HG03469 (cell line): ENCODE measurements at regions not wholly inside any gene's neighbourhood (a gene's known extent, or its start where the extent isn't known, plus 50 kb on each side); places are given as distances from the start of the nearest gene placed in this dataset.
"Not testable (repeated sequence)": the region's sequence is repeated elsewhere in the genome, so short reads cannot be mapped to it uniquely, and the experiment has no call there.

Experiments
- ATAC-seq: cut with Tn5 transposase; IDR thresholded peaks from one replicate; pipeline ENCODE4 v1.9.1; 2021; ENCODE audit warnings: mild to moderate bottlenecking, moderate library complexity, moderate number of reproducible peaks; ENCODE audit not compliant: unreplicated experiment

GRCh38 chr12:25341877-25342276 lies 91.1 kb upstream of the KRAS start:
- ATAC-seq: not testable (repeated sequence)

GRCh38 chr12:25337916-25338315 lies 87.2 kb upstream of the KRAS start:
- ATAC-seq: no peak

GRCh38 chr12:25332143-25332542 lies 81.4 kb upstream of the KRAS start:
- peak; percentile 63 for ATAC-seq

GRCh38 chr12:25328072-25328712 lies 77.5 kb upstream of the KRAS start:
- peak; percentile 29 for ATAC-seq

DNA sequence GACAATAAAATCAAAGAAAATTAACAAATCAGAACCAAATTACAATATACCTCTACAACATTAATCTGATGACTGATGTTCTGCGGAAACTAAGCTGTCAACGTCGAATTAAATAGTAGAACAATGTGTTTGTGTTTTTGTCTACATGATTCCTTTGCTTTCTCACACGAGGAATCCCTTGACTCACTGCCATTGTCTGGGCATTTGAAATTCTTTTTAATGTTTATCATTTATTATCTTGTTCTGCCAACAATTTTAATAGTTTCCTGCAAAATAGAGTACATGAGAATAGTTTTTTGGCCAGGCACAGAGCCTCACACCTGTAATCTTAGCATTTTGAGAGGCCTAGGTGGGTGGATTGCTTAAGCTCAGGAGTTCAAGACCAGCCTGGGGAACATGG lies 76.6 kb upstream of the KRAS start:
- ATAC-seq: no peak

- no peak for ATAC-seq
Observed at GRCh38 chr12:25326326-25326725, 75.6 kb upstream of the KRAS start.

GRCh38 chr12:25324861-25325260 lies 74.1 kb upstream of the KRAS start:
- no peak for ATAC-seq

DNA sequence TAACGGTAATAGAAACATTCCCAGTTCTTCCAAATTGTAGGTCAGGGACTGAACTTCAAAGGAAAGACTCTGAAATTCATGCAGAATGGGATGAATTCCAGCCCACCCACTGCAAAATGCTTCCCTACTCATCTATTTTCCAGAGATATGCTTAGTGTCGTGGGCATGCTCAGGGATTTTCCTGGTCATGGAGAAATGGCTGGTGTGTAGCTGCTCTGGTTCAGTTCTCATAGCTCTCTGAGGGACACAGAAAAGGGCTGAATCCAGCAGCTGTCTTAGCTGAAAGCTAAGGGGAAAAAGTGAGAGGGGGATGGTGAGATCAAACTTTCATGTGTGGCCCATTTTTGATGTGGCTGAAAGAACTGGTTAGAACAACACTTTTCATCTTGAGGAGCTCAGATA lies 72.9 kb upstream of the KRAS start:
- ATAC-seq: no peak

DNA sequence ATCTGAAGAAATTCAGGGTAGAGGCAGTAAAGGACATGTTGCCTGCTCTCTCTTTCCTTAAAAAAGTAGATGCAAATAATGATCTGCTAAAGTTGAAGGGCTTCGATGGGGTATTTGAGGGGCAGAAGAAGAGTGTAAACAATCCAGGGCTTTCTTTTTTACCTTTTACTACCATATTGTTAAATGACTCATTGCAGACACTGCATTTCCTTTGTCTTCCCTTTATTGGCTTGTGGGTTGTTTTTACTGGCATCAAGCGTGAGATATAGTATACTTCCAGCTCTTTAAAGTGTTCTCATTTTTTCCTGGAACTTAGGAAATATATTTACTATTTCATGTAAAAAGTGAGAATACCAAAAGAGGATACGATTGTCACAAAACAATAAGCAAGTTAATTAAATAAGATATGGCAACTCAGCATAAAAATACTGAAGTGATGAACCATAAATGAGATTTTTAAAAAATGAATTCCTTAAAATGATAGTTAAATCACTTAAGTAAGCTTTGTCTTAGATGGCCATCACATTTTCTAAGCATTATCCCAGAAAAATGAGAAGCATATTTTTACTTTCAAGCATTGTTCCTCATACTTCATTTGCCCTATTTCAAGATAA lies 72.3 kb upstream of the KRAS start:
- no peak for ATAC-seq

GRCh38 chr12:25322351-25322750 lies 71.6 kb upstream of the KRAS start:
- no peak for ATAC-seq

DNA sequence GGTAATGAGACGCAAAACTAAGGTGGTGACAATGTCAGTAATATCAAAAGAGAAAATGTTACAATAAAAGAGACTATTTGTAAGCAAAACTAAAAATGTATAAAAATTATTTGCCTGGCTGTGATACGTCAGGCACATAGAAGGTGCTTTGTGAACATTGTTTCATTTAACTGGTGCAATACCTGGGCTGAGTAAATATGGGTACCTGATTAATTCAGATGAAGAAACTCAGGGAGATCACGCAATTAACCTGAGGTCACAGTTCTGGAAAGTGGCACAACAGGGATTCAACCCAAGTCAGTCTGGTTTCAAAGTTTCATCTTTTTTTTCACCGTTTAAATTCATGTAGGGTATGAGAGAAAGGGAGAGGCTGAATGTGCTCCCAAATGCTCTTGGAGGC lies 71.0 kb upstream of the KRAS start:
- no peak for ATAC-seq

DNA sequence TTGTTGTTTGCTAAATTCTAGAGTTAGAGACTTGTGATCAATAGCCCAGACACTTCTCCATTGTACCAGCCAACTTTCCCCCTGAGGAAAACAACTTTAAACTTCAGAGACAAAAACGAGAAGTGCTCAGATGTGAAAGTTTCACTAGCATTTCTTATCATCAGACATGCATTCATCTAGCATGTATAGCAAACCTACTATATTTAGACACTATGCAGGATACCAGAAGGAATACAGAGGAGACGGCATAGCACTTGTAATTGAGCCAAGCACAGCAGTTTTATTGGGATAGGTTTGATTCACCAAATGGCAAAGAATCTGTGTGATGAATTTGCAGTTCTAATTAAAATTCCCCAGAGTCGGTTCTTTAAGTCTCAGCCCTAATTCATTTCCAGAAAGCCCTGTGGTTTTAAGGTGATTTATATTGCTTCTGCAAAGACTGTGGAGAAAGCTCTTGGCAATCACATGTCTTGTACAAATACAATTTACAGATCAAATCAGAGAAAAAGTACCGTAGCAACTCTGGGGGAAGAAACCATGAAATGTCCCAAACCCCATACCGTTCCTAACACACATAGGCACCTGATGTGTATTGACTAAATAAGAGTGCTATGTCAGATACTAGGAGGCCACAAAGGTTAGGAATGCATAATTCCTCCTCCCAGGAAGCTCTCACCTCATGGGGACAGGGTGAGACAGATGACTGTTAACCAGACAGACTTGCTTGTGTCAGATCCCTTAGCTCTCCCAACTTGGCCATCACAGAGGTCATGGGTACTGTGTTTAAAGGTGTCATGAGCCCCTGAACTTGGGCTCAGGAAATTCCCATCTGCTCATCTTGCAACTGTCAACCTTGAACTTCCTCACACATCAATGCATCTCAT lies 69.6 kb upstream of the KRAS start:
- ATAC-seq: peak; percentile 53

GRCh38 chr12:25319233-25319984 lies 68.7 kb upstream of the KRAS start:
- no peak for ATAC-seq

GRCh38 chr12:25317553-25317952 lies 66.8 kb upstream of the KRAS start:
- ATAC-seq: no peak

- ATAC-seq: no peak
Observed at GRCh38 chr12:25315388-25315787, 64.7 kb upstream of the KRAS start.

DNA sequence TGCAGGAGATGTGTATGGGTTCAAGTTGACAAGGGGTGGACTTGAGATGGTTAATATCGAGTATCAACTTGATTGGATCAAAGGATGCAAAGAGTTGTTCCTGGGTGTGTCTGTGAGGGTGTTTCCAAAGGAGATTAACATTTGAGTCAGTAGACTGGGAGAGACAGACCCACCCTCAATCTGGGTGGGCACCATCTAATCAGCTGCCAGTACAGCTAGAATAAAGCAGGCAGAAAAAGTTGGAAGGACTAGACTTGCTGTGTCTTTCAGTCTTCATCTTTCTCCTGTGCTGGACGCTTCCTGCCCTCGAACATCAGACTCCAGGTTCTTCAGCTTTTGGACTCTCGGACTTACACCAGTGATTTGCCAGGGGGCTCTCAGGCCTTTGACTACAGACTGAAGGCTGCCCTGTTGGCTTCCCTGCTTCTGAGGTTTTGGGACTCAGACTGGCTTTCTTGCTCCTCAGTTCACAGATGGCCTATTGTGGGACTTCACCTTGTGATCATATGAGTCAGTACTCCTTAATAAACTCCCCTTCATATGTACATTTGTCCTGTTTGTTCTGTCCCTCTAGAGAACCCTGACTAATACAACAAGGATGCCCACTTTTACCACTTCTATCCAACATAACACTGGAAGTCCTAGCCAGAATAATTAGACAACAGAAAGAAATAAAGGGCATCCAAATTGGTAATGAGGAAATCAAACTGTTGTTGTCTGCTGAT lies 62.7 kb upstream of the KRAS start:
- not testable (repeated sequence) for ATAC-seq

- ATAC-seq: no peak
Observed at GRCh38 chr12:25311506-25311905, 60.8 kb upstream of the KRAS start.

GRCh38 chr12:25310071-25310470 lies 59.3 kb upstream of the KRAS start:
- ATAC-seq: not testable (repeated sequence)

DNA sequence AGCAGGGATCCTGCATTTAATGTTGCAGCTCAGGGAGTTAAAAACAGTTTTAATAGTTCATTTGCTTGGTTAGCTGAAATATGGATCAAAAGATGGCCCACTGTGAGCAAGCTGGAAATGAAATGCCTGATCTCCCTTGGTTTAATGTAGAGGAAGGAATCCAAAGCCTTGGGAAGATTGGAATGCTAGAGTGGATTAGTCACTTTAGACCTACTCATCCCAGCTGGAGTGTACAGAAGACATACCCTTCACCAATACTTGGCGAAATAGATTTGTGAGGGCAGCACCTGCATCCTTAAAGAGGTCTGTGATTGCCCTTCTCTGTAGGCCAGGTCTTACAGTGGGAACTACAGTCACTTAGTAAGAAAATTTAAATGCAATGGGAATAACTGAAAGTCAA lies 58.0 kb upstream of the KRAS start:
- ATAC-seq: no peak

GRCh38 chr12:25307818-25308217 lies 57.1 kb upstream of the KRAS start:
- no peak for ATAC-seq

- ATAC-seq: no peak
Observed at GRCh38 chr12:25301798-25302197, 51.1 kb upstream of the KRAS start.
